GM19023 (cell line): ENCODE measurements at regions not wholly inside any gene's neighbourhood (a gene's known extent, or its start where the extent isn't known, plus 50 kb on each side); places are given as distances from the start of the nearest gene placed in this dataset.

Experiments used
- ATAC-seq: cut with Tn5 transposase; IDR thresholded peaks from one replicate; pipeline ENCODE4 v1.9.1; 2021; ENCODE audit warnings: mild to moderate bottlenecking, moderate library complexity; ENCODE audit not compliant: unreplicated experiment

DNA sequence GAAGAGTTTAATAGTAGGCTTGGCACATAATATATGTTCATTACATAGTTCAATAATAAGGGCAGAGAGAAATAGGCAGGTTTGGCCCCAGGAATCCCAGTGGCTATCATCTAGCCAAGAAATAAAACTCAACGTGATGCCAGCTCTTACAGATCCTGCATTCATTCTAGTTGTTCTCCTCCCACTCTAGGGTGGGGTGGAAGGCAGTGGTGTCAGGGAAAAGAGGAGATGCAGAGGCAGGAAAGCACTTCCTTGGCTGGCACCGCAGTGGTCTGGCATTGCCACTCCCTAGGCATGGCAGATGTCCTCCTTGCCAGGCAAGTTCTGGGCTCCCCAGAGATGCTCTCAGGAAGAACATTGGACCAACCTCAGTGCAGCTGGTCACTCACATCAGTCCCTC lies 383.6 kb downstream of the GRIN2B start:
- ATAC-seq: no peak

DNA sequence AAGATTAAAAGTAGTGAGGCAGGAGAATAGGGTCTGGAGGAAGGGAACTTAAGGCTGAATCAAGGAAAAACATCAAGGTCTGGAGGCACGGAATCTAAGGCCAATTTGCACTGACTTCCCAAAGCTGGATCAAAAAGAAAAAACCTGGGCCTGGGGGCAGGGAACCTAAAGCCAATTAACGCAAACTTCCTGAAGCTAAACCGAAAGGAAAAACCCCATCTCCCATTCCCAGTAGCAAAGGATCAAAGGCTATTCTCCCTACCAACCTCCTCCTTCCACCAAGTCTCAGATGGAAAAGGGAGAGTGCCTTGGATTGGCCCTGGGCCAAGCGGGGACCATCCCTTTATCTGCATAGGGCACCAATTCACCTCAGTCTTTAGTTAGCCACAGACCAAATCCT lies 384.2 kb downstream of the GRIN2B start:
- no peak for ATAC-seq

DNA sequence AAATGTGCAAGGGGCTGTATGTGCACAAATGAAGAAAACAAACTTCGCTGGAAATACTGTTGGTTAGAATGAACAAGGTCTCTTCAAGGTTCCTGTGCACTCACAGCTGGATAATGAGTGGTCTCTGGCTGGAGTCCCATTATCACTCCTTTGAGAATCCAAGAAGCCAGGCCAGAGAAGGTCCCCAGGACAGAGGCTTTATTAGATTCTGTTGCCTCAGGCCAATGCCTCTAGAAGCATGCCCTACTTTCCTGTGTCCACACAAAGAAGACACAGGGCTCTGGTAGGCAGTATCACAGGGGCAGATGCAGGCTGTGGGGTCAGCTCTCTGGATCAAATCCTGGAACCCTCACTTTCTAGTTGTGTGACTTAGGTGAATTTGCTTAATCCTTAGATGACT lies 384.7 kb downstream of the GRIN2B start:
- no peak for ATAC-seq

- no peak for ATAC-seq
These were observed 385.6 kb downstream of the GRIN2B start for GRCh38 chr12:13595536-13596443.

DNA sequence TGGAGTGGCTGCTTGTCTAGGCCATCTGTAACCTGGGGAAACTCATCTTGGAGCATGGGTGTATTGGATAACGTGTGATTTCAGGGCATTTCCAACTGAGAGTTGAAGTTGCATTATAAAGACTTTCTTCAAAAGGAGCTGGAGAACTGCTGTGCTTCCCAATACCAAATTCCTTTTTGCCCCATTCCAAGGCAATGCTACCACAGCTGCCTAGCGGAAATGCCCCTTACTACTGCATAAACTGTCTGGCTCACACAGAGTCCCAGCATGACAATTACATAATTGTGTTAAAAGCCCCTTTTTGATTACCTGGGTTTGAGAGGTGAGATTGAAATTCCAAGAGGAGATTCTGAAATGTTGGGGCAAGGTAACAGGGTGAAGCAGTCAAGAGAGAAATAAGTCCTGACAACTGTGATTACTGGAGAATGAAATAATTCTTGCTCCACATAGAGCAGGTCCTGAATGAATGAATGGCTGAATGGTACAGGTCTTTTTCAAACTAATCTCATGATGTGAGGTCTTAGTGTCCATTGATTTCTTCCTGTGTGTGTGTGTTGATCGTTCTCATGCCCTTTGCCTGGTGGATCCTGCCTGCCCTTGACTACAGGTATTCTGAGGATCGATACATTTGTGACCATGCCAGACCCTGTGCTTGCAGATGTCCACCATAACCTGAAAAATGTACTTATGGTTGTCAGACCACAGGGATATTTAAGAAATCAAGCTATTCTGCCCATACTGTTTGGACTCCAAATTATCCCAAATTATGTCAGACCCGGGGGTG lies 386.5 kb downstream of the GRIN2B start:
- no peak for ATAC-seq

- ATAC-seq: no peak
These were observed 389.1 kb downstream of the GRIN2B start for GRCh38 chr12:13592063-13592942.

- no peak for ATAC-seq
These were observed 389.9 kb downstream of the GRIN2B start for GRCh38 chr12:13591488-13591887.

DNA sequence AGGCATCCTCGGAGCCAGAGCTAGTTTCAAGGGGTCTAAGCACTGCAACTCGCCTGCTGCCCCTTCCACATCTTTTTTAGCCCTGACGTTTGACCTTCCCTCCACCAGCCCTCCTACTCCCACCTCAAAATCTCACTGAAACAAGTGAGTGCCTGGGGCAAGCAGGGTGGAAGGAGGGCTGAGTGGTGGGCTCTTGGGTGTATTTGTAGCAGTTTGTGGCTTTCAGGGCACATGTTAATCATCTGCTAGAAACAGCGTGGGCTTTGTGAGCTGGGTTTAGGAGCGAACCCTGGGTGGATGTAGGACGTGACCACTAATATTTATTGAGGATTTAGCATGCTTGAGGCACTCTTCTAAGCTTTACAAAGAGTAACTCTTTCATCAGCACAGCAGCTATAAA lies 390.3 kb downstream of the GRIN2B start:
- no peak for ATAC-seq

GRCh38 chr12:13588574-13588973 lies 392.0 kb downstream of the EMP1 start:
- no peak for ATAC-seq

DNA sequence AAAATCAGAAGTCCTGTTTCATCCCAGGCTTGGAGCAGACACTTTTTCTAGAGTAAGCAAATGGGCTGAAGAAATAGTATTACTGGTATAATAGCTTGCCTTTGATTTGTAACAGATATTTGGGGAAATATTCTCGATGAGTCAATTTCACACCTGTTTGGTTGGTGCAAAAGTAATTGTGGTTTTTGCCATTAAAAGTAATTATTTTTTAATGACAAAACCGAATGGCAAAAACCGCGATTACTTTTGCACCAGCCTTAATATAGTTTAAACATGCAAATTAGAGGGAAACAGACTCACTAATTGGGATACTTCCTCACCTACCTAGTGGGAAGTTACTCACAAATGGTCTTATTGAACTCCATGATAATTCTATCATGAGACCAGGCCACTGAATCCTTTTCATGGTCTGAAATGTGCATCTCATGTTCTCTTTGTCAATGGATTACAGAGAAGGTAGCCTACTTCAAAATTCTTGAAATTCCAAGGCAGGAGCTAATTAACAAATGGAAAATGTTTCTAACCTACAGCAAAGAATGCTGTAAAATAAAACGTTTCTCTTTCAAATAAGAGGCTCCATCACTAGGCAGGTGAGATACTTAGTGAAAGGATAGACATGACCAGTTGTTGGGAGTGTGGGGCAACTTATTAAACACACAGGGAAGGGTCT lies 391.3 kb downstream of the EMP1 start:
- no peak for ATAC-seq

DNA sequence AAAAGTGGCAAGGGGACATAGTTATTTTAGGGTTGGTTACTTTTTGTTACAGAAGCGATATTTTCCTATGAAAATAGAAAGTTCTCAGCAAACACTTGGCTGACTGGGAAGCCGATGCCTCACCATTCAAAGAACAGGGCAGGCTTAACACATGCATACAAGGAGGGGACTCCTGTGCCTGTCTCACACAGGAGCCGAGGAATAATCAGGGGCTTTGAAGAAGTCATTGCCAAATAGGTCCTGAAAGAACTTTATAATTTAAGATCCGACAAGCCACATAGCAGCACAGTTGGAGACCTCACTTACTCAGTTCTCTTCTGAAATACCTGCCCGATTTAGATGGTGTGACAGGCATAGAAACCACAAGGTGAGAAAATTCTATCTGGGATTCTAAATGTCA lies 389.8 kb downstream of the EMP1 start:
- ATAC-seq: no peak

GRCh38 chr12:13584541-13584940 lies 388.0 kb downstream of the EMP1 start:
- ATAC-seq: no peak

DNA sequence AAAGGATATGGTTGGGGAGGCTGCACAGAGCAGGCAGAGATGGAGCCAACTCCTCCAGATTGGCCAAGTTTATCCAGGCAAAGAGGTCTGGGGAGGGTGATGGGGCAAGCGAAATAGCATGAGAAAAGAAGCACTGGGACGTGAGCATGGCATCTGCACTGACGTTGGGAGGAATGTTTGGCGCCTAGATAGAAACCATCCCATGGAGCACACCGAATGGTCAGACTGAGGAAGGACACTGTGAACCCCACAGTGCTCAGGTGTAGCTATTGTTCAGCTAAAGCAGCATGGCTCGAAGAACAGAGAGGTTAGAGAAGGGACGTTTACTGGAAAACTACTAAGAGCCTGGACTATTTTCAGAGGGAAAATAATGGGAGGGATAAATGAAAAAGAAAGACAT lies 387.1 kb downstream of the EMP1 start:
- no peak for ATAC-seq

GRCh38 chr12:13582421-13582820 lies 385.9 kb downstream of the EMP1 start:
- no peak for ATAC-seq

DNA sequence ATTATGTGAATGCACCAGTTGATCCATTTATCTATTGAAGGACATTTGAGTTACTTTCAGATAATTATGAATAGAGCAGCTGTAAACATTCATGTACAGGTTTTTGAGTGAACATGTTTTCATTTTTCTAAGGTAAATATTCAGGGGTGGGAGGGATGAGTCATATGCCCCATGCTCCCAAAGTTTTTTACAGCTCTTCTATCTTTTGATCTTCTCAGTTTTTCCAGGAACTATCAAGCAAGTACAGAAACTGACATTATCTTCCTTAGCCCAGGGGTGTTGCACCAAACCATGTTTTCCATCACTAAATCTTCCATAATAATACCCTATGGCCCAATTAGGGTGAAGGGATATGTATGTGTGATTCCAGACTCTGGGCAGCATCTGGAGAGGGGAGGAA lies 384.5 kb downstream of the EMP1 start:
- ATAC-seq: no peak

- no peak for ATAC-seq
These were observed 383.7 kb downstream of the EMP1 start for GRCh38 chr12:13580206-13580605.

DNA sequence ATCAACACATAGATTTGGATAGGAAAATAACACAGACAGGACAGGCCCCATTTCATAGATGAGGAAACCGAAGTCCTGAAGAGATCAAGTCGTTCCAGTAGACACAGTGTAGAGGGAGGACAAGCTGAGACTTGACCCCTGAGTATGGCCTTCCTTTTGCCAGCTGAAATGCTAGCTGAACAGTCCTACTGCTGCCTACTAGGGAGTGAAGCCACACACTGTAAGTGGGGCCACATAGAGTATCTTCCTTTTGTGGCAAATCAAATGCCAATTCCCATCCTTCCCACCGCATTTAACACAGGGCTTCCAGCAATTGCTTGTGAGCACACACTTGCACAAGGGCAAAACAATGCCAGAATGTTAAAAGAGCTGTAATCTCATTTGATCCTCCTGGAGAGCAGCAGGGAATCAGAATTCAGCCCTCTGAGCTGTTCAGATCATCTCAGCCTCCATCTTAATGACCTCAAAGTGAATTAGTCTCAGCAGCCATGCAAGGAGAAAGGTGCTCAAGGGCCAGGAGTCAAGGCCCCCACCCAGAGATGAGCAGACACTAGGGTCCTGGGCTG lies 380.5 kb downstream of the EMP1 start:
- ATAC-seq: no peak

DNA sequence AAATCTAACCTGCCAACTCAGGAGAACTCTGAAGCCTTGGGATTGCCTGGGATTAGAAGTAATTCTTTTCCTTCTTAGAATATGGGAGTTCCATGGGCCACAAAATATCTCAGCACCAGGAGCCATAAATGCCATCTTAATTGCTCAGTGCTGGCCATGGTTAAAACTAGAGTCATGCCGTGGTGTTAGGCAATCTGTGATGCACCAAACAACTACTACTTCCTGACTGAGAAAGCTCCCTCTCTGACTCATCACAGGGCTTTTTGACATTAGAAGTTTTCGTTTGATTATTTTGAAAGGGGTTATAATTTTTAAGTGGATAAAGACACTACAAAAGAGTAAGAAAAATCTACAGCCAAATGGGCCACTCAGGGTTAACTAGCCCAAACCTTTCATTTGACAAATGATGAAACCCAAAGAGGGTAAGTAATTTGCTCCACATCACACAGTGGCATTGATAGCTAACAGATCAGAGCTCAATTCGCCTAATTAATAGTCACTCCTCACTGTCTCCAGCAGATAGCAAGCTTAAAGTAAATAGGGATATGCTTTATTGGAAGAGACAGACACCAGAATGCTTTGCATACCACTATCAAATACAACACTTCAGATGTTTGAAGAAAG lies 377.3 kb downstream of the EMP1 start:
- ATAC-seq: no peak

DNA sequence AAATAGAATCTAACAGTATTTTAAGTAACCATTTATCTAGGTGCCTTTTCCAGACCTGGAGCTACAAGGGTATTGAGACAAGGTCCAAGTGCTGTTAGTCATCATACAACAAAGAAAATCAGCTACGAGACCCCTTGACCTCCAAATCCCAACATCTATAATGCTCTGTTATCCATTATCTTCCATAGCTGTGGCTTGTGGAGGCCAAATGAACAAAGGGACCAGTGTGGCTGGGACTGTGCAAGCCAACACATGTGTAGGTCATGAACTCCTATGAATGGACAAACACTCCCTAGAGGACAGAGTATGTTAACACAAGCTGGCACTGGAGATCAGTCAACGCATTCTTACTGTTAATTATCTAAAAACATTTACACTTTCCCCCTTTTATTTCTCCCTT lies 374.5 kb downstream of the EMP1 start:
- no peak for ATAC-seq
